CD4-positive, alpha-beta T cell treated with Interleukin-4 for 4 hours (primary cell): ENCODE measurements at regions not wholly inside any gene's neighbourhood (a gene's known extent, or its start where the extent isn't known, plus 50 kb on each side); places are given as distances from the start of the nearest gene placed in this dataset.

Experiments used
- DNase-seq: peaks from one replicate; pipeline ENCODE4 v3.0.0-alpha.2; 2020

GRCh38 chr13:103395139-103395538 lies 328.9 kb upstream of the SLC10A2 start:
- DNase-seq: no peak

GRCh38 chr13:103394618-103395017 lies 328.4 kb upstream of the SLC10A2 start:
- DNase-seq: no peak

GRCh38 chr13:103391936-103392335 lies 325.7 kb upstream of the SLC10A2 start:
- no peak for DNase-seq

GRCh38 chr13:103388839-103389238 lies 322.6 kb upstream of the SLC10A2 start:
- DNase-seq: no peak

- DNase-seq: no peak
Observed at GRCh38 chr13:103386341-103386740, 320.1 kb upstream of the SLC10A2 start.

GRCh38 chr13:103373916-103374315 lies 307.7 kb upstream of the SLC10A2 start:
- DNase-seq: no peak

- DNase-seq: no peak
Observed at GRCh38 chr13:103371271-103371670, 305.1 kb upstream of the SLC10A2 start.

GRCh38 chr13:103370790-103371189 lies 304.6 kb upstream of the SLC10A2 start:
- no peak for DNase-seq

GRCh38 chr13:103358255-103358932 lies 292.2 kb upstream of the SLC10A2 start:
- no peak for DNase-seq

GRCh38 chr13:103356226-103356864 lies 290.1 kb upstream of the SLC10A2 start:
- DNase-seq: no peak

- no peak for DNase-seq
Observed at GRCh38 chr13:103354171-103354570, 288.0 kb upstream of the SLC10A2 start.

GRCh38 chr13:103351035-103351828 lies 285.0 kb upstream of the SLC10A2 start:
- no peak for DNase-seq

- DNase-seq: no peak
Observed at GRCh38 chr13:103350147-103350546, 283.9 kb upstream of the SLC10A2 start.

GRCh38 chr13:103349211-103349980 lies 283.2 kb upstream of the SLC10A2 start:
- DNase-seq: no peak

GRCh38 chr13:103335241-103335640 lies 269.0 kb upstream of the SLC10A2 start:
- no peak for DNase-seq

GRCh38 chr13:103331924-103332323 lies 265.7 kb upstream of the SLC10A2 start:
- no peak for DNase-seq

GRCh38 chr13:103328899-103329298 lies 262.7 kb upstream of the SLC10A2 start:
- no peak for DNase-seq

- no peak for DNase-seq
Observed at GRCh38 chr13:103326326-103326725, 260.1 kb upstream of the SLC10A2 start.

GRCh38 chr13:103325672-103326071 lies 259.5 kb upstream of the SLC10A2 start:
- no peak for DNase-seq

- DNase-seq: no peak
Observed at GRCh38 chr13:103324641-103325040, 258.4 kb upstream of the SLC10A2 start.

- DNase-seq: no peak
Observed at GRCh38 chr13:103315711-103316110, 249.5 kb upstream of the SLC10A2 start.

GRCh38 chr13:103312467-103312866 lies 246.2 kb upstream of the SLC10A2 start:
- DNase-seq: no peak

- DNase-seq: no peak
Observed at GRCh38 chr13:103308667-103309066, 242.4 kb upstream of the SLC10A2 start.
